ENCODE measurements at regions not wholly inside any gene's neighbourhood (a gene's known extent, or its start where the extent isn't known, plus 50 kb on each side); places are given as distances from the start of the nearest gene placed in this dataset.

GRCh38 chr1:43008115-43009060, 49.7 kb upstream of the SLC2A1 start:
- DNase-seq (ENCODE audit: low read depth in 3 of 3), result no peak

Data from stimulated activated CD4-positive, alpha-beta T cell treated with anti-CD3 and anti-CD28 coated beads, TNF-alpha, amount 100 ng/mL, for 48 hours (primary cell).